Embryonic facial prominence (tissue), 1 donor: ENCODE measurements at regions not wholly inside any gene's neighbourhood (a gene's known extent, or its start where the extent isn't known, plus 50 kb on each side); places are given as distances from the start of the nearest gene placed in this dataset.
"Not testable (repeated sequence)": the region's sequence is repeated elsewhere in the genome, so short reads cannot be mapped to it uniquely, and the experiment has no call there.

Experiments
- DNase-seq: peaks from one replicate; pipeline ENCODE4 v3.0.0-alpha.2; 2016; ENCODE audit errors: extremely low spot score

GRCh38 chr18:33854086-33854826 lies 276.2 kb downstream of the ASXL3 start:
- DNase-seq, result no peak

- DNase-seq, result no peak
These were observed 275.2 kb downstream of the ASXL3 start for GRCh38 chr18:33853187-33853586.

- DNase-seq, result no peak
These were observed 273.6 kb downstream of the ASXL3 start for GRCh38 chr18:33851546-33852078.

GRCh38 chr18:33849731-33850130 lies 271.7 kb downstream of the ASXL3 start:
- no peak for DNase-seq

GRCh38 chr18:33844232-33844631 lies 266.2 kb downstream of the ASXL3 start:
- DNase-seq, result no peak

GRCh38 chr18:33841221-33841967 lies 263.4 kb downstream of the ASXL3 start:
- no peak for DNase-seq

DNA sequence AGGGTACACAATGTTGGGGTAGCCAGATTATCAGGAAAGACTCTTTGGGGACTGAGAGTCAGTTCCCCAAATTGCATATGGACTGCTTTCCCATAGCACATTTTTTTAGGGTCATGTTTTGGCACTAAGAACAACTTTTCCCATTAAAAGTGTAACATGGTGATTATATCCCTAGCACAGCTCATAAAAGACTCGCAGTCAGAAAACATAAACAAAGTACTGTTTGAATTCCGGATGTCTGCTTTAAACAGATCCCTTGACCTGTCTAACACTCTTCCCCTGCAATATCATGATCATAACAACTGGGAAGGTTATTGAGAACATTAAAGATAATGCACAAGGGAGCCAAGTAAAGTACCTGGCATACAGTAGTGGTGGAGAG lies 262.2 kb downstream of the ASXL3 start:
- no peak for DNase-seq

DNA sequence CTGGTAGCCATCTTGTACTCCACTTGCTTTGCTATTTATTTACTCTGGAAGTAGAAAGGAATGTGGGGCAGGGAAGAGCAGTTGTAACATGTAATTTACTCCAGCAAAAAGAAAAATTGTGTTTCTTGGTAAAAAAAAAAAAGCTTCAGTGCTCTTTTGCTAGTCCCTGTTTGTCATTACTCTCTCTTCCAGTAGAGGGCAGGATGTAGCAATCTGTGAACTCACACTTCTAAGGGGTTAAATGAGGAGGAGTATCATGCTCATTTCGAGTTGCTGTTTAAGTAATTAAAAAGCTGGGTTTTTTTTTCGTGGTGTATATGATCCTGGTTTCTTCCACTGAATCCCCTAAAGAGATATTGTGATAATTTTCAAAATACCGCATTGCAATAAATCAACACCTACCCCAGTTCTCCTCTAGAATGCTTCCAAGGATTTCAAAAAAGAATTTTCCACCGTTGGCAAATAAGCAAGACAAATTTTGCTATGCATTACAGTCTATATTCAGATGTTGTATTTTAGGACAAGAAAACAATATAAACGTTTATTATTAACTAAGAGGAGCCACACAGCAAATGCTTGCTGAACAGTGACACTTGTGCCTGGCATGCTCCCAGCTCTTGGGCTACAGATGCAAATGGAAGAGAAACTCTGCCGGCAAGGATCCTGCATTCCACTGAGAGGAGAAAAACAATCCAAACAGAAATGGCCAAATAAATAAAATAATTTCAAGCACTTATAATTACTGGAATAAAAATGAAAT lies 261.6 kb downstream of the ASXL3 start:
- no peak for DNase-seq

DNA sequence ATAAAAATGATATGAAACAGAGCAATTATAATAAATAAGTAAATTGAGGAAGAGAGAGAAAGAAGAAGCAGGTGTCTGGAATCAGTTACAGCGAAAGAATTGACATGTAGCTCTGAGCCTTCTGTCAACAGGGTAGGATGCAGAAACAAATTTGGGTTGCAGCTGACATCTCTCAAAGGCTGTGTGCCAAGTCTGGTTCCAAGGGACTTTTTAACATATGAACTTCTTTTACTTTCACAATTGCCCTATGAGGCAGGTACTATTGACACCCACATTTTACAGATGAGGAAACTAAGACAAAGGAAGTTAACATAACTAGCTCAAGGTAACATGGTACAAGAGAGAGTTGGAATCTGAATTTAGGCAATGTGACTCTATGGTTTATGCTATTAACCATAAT lies 260.0 kb downstream of the ASXL3 start:
- no peak for DNase-seq

DNA sequence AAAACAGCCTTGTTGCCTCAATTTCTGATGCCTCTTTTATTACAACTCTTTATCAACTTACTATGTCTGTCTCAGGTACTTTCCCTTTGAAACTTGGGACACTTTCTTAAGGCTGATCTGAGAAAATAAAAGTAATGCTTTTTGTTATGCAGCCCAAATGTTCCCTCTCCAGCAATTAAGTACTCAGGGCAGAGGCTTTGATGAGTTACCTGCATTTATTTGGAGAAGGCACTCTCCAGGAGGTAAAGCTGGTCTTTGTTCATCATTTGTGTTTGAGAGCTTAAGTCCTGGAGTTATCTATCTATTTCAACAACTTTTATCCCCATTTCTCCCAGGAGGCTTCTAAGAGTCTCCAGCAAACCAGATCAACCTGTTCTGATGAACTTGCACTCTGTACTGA lies 259.2 kb downstream of the ASXL3 start:
- DNase-seq, result no peak

DNA sequence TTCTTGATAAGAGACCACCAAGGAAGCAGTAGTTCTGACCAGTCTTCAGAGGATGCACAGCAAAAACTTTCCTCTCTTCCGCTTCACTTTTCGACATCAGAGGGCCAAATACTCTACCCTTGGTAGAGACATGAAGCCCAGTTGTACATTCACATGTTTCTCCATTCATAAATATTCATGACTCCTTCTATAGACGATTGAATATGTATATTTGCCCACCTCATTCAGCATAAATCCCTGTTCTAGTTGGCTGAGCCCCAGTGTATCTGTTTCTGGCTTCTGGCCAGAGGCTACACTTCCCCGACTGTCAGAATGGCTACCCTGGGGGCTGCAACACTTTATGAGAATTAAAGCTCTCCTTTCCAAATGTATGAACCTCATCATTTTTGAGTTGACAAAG lies 258.5 kb downstream of the ASXL3 start:
- DNase-seq, result no peak

DNA sequence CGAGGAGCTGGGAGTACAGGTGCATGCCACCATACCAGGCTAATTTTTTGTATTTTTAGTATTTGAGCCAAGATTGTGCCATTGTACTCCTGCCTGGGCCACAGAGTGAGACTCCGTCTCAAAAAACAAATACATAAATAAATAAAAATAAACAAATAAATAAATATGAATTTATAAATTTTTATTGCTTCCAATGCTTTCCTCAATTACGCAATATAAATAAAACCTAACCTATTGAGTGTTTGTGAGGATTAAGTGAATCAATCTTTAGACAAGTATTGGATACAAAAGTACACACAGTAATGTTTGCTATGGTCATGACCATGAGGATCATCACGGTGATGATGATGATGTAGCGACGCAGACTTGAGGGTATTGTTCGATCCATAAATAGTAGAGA lies 257.4 kb downstream of the ASXL3 start:
- DNase-seq, result no peak

DNA sequence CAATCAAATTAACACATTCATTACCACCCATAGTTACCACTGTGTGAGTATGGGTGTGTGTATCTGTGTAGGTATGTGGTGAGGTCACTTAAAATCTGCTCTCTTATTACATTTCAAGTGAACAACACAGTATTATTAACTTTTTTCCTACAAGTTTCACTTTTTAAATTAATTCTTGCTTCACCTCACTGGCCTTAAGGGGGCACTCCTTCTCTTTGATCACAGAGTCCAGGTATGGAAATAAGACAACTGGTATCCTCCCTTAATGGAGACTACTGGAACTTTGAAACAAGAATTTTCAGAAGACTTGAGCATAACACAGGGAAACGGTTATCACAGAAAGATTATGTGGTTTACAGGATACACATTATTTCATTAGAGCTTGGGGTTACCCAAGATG lies 255.8 kb downstream of the ASXL3 start:
- DNase-seq, result no peak

- DNase-seq, result no peak
These were observed 253.4 kb downstream of the ASXL3 start for GRCh38 chr18:33831424-33831823.

GRCh38 chr18:33830213-33830612 lies 252.2 kb downstream of the ASXL3 start:
- DNase-seq, result no peak

DNA sequence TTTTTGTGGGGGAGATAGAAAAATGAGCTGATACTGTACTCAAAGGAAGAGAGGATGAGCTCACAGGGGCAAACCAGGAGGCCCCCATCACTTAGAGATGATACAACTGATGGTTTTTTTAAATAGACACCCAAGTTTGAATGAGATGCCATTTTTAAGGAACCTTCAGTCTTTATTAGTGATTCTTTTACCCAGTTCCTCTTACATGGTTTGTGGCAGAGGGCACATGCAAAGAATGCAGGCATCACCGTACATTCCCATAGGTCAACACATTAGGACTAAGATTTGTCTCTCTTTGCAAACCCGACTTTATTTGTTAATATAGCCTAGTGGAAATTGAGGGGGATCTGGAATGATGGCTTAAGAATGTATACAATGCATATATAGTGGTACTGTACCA lies 250.9 kb downstream of the ASXL3 start:
- DNase-seq, result no peak

- DNase-seq, result no peak
These were observed 248.1 kb downstream of the ASXL3 start for GRCh38 chr18:33826151-33826550.

DNA sequence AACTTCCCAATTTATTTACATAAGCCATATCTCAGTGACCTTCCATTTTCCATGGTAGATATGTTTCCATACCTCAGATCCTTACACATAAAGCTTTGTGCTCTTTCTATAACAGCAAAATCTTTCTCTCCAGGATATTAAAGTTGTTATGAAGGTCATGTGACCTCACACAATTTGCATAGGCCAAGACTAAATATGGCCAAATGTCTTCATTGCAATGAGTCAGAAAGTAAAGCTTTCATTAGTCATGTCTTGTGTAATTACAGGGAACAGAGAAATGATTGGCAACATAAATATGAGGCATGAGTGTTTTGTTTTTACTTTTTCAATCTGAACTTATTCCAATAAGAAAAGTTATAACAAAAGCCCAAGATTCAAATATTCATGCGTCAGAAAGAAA lies 243.5 kb downstream of the ASXL3 start:
- DNase-seq, result no peak

DNA sequence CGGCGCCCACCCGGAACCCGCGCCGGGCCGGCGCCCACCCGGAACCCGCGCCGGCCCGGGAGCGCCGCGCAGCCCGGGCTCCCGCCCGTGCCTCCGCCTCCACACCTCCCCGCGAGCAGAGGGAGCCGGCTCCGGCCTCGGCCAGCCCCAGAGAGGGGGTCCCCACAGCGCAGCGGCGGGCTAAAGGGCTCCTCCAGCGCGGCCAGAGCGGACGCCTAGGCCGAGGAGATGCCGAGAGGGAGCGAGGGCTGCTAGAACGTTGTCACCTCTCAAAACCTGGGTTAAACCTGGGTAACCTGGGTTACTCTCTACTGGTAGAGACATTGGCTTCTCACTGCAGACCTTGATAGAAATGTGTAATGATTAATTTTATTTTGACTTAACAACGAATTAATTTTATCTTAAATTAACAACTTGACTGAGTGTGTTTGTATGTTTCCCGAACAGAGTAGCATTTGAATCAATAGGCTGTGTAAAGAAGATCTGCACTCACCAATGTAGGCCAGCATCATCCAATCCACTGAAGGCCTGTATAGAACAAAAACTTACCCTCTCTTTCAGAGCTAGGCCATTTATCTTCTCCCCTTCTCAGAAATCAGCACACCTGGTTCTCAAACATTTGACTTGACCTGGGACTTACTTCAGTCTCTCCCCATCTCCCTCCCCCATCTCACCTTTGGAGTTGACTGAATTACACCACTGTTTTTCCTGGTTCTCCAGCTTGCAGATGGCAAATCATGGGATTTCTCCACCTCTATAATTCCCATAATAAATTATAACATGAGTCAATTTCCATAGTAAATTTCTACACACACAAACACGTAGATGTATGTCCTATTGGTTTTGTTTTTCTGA lies 242.7 kb downstream of the ASXL3 start:
- no peak for DNase-seq

DNA sequence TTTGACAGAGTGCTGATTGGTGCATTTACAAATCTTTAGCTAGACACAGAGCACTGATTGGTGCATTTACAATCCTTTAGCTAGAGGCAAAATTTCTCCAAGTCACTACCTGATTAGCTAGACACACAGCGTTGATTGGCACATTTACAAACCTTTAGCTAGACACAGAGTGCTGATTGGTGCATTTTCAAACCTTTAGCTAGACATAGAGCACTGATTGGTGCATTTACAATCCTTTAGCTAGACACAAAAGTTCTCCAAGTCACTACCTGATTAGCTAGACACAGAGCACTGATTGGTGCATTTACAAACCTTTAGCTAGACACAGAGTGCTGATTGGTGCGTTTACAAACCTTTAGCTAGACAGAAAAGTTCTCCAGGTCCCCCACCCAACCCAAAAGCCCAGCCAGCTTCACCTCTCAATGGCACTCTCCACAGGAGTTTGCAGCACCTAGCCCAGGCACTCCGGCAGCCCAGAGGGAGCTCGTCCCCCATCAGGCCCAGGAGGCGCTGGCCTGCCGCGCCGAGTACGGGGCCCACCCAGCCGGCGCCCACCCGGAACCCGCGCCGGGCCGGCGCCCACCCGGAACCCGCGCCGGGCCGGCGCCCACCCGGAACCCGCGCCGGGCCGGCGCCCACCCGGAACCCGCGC lies 241.8 kb downstream of the ASXL3 start:
- DNase-seq, result not testable (repeated sequence)

GRCh38 chr18:33818145-33818544 lies 240.1 kb downstream of the ASXL3 start:
- DNase-seq, result no peak
